ENCODE measurements at regions not wholly inside any gene's neighbourhood (a gene's known extent, or its start where the extent isn't known, plus 50 kb on each side); places are given as distances from the start of the nearest gene placed in this dataset.

DNA sequence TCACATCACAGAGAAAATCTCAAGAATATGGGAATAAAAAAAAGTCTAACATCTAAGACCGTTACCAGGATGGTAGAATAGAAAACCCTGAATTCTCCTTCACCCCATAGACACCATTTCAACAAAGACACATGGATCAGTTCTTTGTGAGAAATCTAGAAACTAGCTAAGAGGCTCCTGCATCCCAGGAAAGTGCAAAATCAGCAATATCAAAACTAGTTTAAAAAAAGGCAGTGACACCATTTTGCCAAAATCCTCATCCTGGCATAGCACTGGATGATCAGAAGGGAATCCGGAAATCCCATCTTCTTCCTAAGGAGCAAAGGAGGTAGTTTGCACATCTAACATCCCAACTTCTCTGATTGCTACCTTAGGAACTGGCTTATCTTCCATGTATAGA is 88.9 kb upstream of the MAGEE2 start:
- Mint-ChIP-seq H3K4me3 (no peak overlapping the region), H3K27me3 (ENCODE audit: insufficient read depth, low read depth) (no peaks in the 10 kb centered on the region), H3K4me1 (no peaks in the 10 kb centered on the region), H3K27ac (no peak overlapping the region), H3K9me3 (peaks cover 2% of the 10 kb centered on the region), H3K36me3 (no peaks in the 10 kb centered on the region)
- Histone ChIP-seq H3K79me2 (ENCODE audit: low read depth) (no peaks in the 10 kb centered on the region), H3K9me3 (ENCODE audit: low read depth) (no peaks in the 10 kb centered on the region), H3K9ac (no peak overlapping the region), H2AFZ (replicated peaks) (no peak overlapping the region), H3K36me3 (no peaks in the 10 kb centered on the region), H3K27me3 (no peaks in the 10 kb centered on the region), H3K4me3 (no peak overlapping the region), H3K4me2 (no peak overlapping the region), H3K4me1 (no peaks in the 10 kb centered on the region), H4K20me1 (ENCODE audit: low read depth) (no peaks in the 10 kb centered on the region), H3K27ac (no peak overlapping the region), H3F3A (ENCODE audit: low read depth) (no peaks in the 10 kb centered on the region)
- DNase-seq (ENCODE audit: low spot score): no peak
- no peak for TF ChIP-seq EZH2phosphoT487 (IDR thresholded peaks at IDR 0.05)
- TF ChIP-seq, protein P1, sequence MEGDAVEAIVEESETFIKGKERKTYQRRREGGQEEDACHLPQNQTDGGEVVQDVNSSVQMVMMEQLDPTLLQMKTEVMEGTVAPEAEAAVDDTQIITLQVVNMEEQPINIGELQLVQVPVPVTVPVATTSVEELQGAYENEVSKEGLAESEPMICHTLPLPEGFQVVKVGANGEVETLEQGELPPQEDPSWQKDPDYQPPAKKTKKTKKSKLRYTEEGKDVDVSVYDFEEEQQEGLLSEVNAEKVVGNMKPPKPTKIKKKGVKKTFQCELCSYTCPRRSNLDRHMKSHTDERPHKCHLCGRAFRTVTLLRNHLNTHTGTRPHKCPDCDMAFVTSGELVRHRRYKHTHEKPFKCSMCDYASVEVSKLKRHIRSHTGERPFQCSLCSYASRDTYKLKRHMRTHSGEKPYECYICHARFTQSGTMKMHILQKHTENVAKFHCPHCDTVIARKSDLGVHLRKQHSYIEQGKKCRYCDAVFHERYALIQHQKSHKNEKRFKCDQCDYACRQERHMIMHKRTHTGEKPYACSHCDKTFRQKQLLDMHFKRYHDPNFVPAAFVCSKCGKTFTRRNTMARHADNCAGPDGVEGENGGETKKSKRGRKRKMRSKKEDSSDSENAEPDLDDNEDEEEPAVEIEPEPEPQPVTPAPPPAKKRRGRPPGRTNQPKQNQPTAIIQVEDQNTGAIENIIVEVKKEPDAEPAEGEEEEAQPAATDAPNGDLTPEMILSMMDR (IDR thresholded peaks at IDR 0.05): no peak
- TF ChIP-seq EZH2 (IDR thresholded peaks at IDR 0.05): no peak

GRCh38 chrX:75883446-75883845 is 98.4 kb upstream of the MAGEE2 start:
- Histone ChIP-seq H3K9ac (no peak overlapping the region), H3K36me3 (no peaks in the 10 kb centered on the region), H3K4me3 (no peak overlapping the region), H3K79me2 (ENCODE audit: low read depth) (no peaks in the 10 kb centered on the region), H3K4me1 (no peaks in the 10 kb centered on the region), H3K4me2 (no peak overlapping the region), H3K9me3 (ENCODE audit: low read depth) (no peaks in the 10 kb centered on the region), H4K20me1 (ENCODE audit: low read depth) (no peaks in the 10 kb centered on the region), H3F3A (ENCODE audit: low read depth) (no peaks in the 10 kb centered on the region), H2AFZ (replicated peaks) (no peak overlapping the region), H3K27ac (no peak overlapping the region), H3K27me3 (no peaks in the 10 kb centered on the region)
- Mint-ChIP-seq H3K36me3 (no peaks in the 10 kb centered on the region), H3K27me3 (ENCODE audit: insufficient read depth, low read depth) (peaks cover 2% of the 10 kb centered on the region), H3K4me3 (no peak overlapping the region), H3K4me1 (peaks cover 12% of the 10 kb centered on the region), H3K9me3 (peaks cover 6% of the 10 kb centered on the region), H3K27ac (peak overlapping the region; percentile 64)
- TF ChIP-seq EZH2 (IDR thresholded peaks at IDR 0.05) (no peak), EZH2phosphoT487 (IDR thresholded peaks at IDR 0.05) (no peak)
- TF ChIP-seq, protein P1 (IDR thresholded peaks at IDR 0.05): no peak
- no peak for DNase-seq (ENCODE audit: low spot score)

- Histone ChIP-seq H3K4me1 (no peaks in the 10 kb centered on the region), H3K27me3 (no peaks in the 10 kb centered on the region), H3K4me3 (no peak overlapping the region), H3K79me2 (ENCODE audit: low read depth) (no peaks in the 10 kb centered on the region), H2AFZ (replicated peaks) (no peak overlapping the region), H3K9me3 (ENCODE audit: low read depth) (no peaks in the 10 kb centered on the region), H3K27ac (no peak overlapping the region), H4K20me1 (ENCODE audit: low read depth) (no peaks in the 10 kb centered on the region), H3F3A (ENCODE audit: low read depth) (no peaks in the 10 kb centered on the region), H3K4me2 (no peak overlapping the region), H3K9ac (no peak overlapping the region), H3K36me3 (no peaks in the 10 kb centered on the region)
- peaks cover 12% of the 10 kb centered on the region for H3K4me1 Mint-ChIP-seq
- DNase-seq (ENCODE audit: low spot score): no peak
- no peaks in the 10 kb centered on the region for H3K36me3 Mint-ChIP-seq
- TF ChIP-seq, protein P1 (IDR thresholded peaks at IDR 0.05): no peak
- TF ChIP-seq EZH2 (IDR thresholded peaks at IDR 0.05): no peak
- H3K4me3 Mint-ChIP-seq: no peak overlapping the region
- no peak overlapping the region for H3K27ac Mint-ChIP-seq
- peaks cover 2% of the 10 kb centered on the region for H3K27me3 Mint-ChIP-seq (ENCODE audit: insufficient read depth, low read depth)
- H3K9me3 Mint-ChIP-seq: no peaks in the 10 kb centered on the region
Measured at GRCh38 chrX:75887833-75888232, 102.8 kb upstream of the MAGEE2 start.

- peaks cover 2% of the 10 kb centered on the region for H3K27me3 Mint-ChIP-seq (ENCODE audit: insufficient read depth, low read depth)
- H3K27ac ChIP-seq: no peak overlapping the region
- no peak overlapping the region for H3K4me3 Mint-ChIP-seq
- H3K79me2 ChIP-seq (ENCODE audit: low read depth): no peaks in the 10 kb centered on the region
- no peaks in the 10 kb centered on the region for H3K27me3 ChIP-seq
- no peak overlapping the region for H3K27ac Mint-ChIP-seq
- H3K4me3 ChIP-seq: no peak overlapping the region
- H3K9me3 Mint-ChIP-seq: peaks cover 2% of the 10 kb centered on the region
- H3K4me1 ChIP-seq: no peaks in the 10 kb centered on the region
- H3F3A ChIP-seq (ENCODE audit: low read depth): no peaks in the 10 kb centered on the region
- H3K9ac ChIP-seq: no peak overlapping the region
- H3K36me3 Mint-ChIP-seq: no peaks in the 10 kb centered on the region
- no peak for DNase-seq (ENCODE audit: low spot score)
- TF ChIP-seq, protein P1 (IDR thresholded peaks at IDR 0.05): no peak
- TF ChIP-seq EZH2 (IDR thresholded peaks at IDR 0.05): no peak
- no peak for TF ChIP-seq EZH2phosphoT487 (IDR thresholded peaks at IDR 0.05)
- no peak overlapping the region for H2AFZ ChIP-seq (replicated peaks)
- H3K36me3 ChIP-seq: no peaks in the 10 kb centered on the region
- no peak overlapping the region for H3K4me2 ChIP-seq
- no peaks in the 10 kb centered on the region for H3K4me1 Mint-ChIP-seq
- H4K20me1 ChIP-seq (ENCODE audit: low read depth): no peaks in the 10 kb centered on the region
- no peaks in the 10 kb centered on the region for H3K9me3 ChIP-seq (ENCODE audit: low read depth)
Measured at GRCh38 chrX:75892749-75893148, 107.7 kb upstream of the MAGEE2 start.

Measured in neural progenitor cell (in vitro differentiated cells).